RWPE2 (cell line): ENCODE measurements at regions not wholly inside any gene's neighbourhood (a gene's known extent, or its start where the extent isn't known, plus 50 kb on each side); places are given as distances from the start of the nearest gene placed in this dataset.

Source experiments
- ATAC-seq: fragments of 200-7000 bp; cut with Tn5 transposase; 3 replicates; pipeline ENCODE4 v1.9.1; 2021; ENCODE audit warnings: low read depth
- DNase-seq: peaks from one replicate; pipeline ENCODE4 v3.0.0-alpha.2; 2020; ENCODE audit warnings: low spot score
- H3K27ac ChIP-seq: fragments of 450-650 bp; 2 replicates; pipeline ENCODE4 v1.5.1; 2017; ENCODE audit warnings: mild to moderate bottlenecking; ENCODE audit not compliant: poor library complexity, severe bottlenecking
- H3K27me3 ChIP-seq: fragments of 250-450 bp; sonication (Bioruptor Pico); 2 replicates; pipeline ENCODE4 v1.5.1; 2021; ENCODE audit warnings: mild to moderate bottlenecking, moderate library complexity; ENCODE audit not compliant: insufficient read depth, poor library complexity, severe bottlenecking
- H3K36me3 ChIP-seq: fragments of 250-450 bp; sonication (Bioruptor Pico); 2 replicates; pipeline ENCODE4 v1.5.1; 2020; ENCODE audit warnings: low read depth, mild to moderate bottlenecking, moderate library complexity
- H3K4me1 ChIP-seq: fragments of 250-450 bp; sonication (Bioruptor Pico); 2 replicates; pipeline ENCODE4 v1.5.1; 2021; ENCODE audit warnings: mild to moderate bottlenecking, moderate library complexity; ENCODE audit not compliant: insufficient read depth, poor library complexity, severe bottlenecking
- H3K4me3 ChIP-seq: fragments of 250-450 bp; sonication (Bioruptor Pico); 2 replicates; pipeline ENCODE4 v1.5.1; 2021; ENCODE audit warnings: mild to moderate bottlenecking, moderate library complexity; ENCODE audit not compliant: severe bottlenecking
- H3K9me3 ChIP-seq: fragments of 250-450 bp; sonication (Bioruptor Pico); 2 replicates; pipeline ENCODE4 v1.5.1; 2021; ENCODE audit warnings: mild to moderate bottlenecking, moderate library complexity; ENCODE audit not compliant: severe bottlenecking
- CTCF ChIP-seq: fragments of 450-650 bp; IDR thresholded peaks from one replicate; pipeline ENCODE4 v1.5.1; 2017; ENCODE audit warnings: mild to moderate bottlenecking, moderate library complexity; ENCODE audit not compliant: poor library complexity, severe bottlenecking

GRCh38 chr11:133582326-133582725, 50.0 kb upstream of the OPCML start:
- no peak overlapping the region for H3K27ac ChIP-seq
- no peaks in the 10 kb centered on the region for H3K4me1 ChIP-seq
- no peak for ATAC-seq
- H3K9me3 ChIP-seq = no peaks in the 10 kb centered on the region
- no peak for DNase-seq
- TF ChIP-seq CTCF = no peak
- no peaks in the 10 kb centered on the region for H3K27me3 ChIP-seq
- H3K4me3 ChIP-seq = no peak overlapping the region
- no peaks in the 10 kb centered on the region for H3K36me3 ChIP-seq
